IMR-90 (cell line): ENCODE measurements at regions not wholly inside any gene's neighbourhood (a gene's known extent, or its start where the extent isn't known, plus 50 kb on each side); places are given as distances from the start of the nearest gene placed in this dataset.

ENCODE experiments used
- BHLHE40 ChIP-seq: fragments of 150-350 bp; IDR thresholded peaks from 2 replicates; pipeline ENCODE4 v1.6.1; 2016; ENCODE audit warnings: mild to moderate bottlenecking, low read depth, low read length
- CTCF ChIP-seq: conservative IDR thresholded peaks from 2 replicates; pipeline ENCODE4 v1.5.1; 2012; ENCODE audit warnings: mild to moderate bottlenecking, low read depth, low read length, improper control_type of control experiment
- MAFK ChIP-seq: IDR thresholded peaks from 2 replicates; pipeline ENCODE4 v1.6.1; 2012; ENCODE audit warnings: low read depth, low read length, improper control_type of control experiment
- POLR2A ChIP-seq: IDR thresholded peaks from 2 replicates; pipeline ENCODE4 v1.6.1; 2012; ENCODE audit warnings: mild to moderate bottlenecking, low read depth, low read length

- TF ChIP-seq CTCF (no peak), BHLHE40 (no peak), POLR2A (no peak), MAFK (no peak)
Measured at GRCh38 chr5:130323804-130324454, 419.7 kb downstream of the CHSY3 start.
